Esophagus (tissue), 2 donors: ENCODE measurements at regions not wholly inside any gene's neighbourhood (a gene's known extent, or its start where the extent isn't known, plus 50 kb on each side); places are given as distances from the start of the nearest gene placed in this dataset.
"Not testable (repeated sequence)": the region's sequence is repeated elsewhere in the genome, so short reads cannot be mapped to it uniquely, and the experiment has no call there.

Source experiments
- H3K27ac ChIP-seq, 2 donors: one replicate each; pipeline ENCODE4 v1.5.1; 2013; ENCODE audit warnings: low read depth in 2 of 2, mild to moderate bottlenecking in 2 of 2, inconsistent platforms in 1 of 2, low read length in 1 of 2, moderate library complexity in 1 of 2
- H3K27me3 ChIP-seq, 2 donors: one replicate each; pipeline ENCODE4 v1.6.1; 2013; ENCODE audit warnings: low read length in 2 of 2, control low read depth in 1 of 2, mild to moderate bottlenecking in 1 of 2; ENCODE audit not compliant: insufficient read depth in 2 of 2, control insufficient read depth in 1 of 2
- H3K36me3 ChIP-seq, 2 donors: one replicate each; pipeline ENCODE4 v1.6.1; 2013; ENCODE audit warnings: low read length in 1 of 2; ENCODE audit not compliant: control insufficient read depth in 2 of 2, insufficient read depth in 2 of 2
- H3K4me1 ChIP-seq, 2 donors: one replicate each; pipeline ENCODE4 v1.6.1; 2013; ENCODE audit warnings: low read length in 1 of 2; ENCODE audit not compliant: control insufficient read depth in 2 of 2, insufficient read depth in 2 of 2
- H3K4me3 ChIP-seq, 2 donors: one replicate each; pipeline ENCODE4 v1.5.1; 2013; ENCODE audit warnings: low read length in 2 of 2, mild to moderate bottlenecking in 2 of 2, low read depth in 1 of 2, moderate library complexity in 1 of 2
- H3K9me3 ChIP-seq, 2 donors: one replicate each; pipeline ENCODE4 v1.6.1; 2013; ENCODE audit warnings: mild to moderate bottlenecking in 2 of 2, low read depth in 1 of 2, low read length in 1 of 2, moderate library complexity in 1 of 2; ENCODE audit not compliant: control insufficient read depth in 2 of 2, insufficient read depth in 1 of 2
- WGBS, 2 donors: extraction: QIAGEN DNeasy Blood & Tissue Kit; methylation state at CpG; one replicate each; pipeline ENCODE4 v1.1.7; 2013; 5-methylcytosine and 5-hydroxymethylcytosine counted together
- donor health status: healthy with polysubstance abuse.
- donor health status: Bipolar disorder and iron deficiency.

DNA sequence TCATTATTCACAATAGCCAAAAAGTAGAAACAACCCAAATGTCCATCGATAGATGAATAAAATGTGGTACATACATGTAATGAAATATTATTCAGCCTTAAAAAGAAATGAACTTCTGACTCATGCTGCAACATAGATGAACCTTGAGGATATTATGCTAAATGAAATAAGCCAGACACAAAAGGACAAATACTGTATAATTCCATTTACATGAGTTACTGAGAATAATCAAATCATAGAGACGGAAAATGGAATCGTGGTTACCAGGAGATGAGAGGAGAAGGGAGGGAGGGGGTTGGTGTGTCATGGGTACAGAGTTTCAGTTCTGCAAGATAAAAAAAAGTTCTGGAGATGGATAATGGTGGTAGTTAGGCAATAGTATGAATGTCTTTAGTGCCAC, 184.1 kb downstream of the PSMG1 start:
- H3K27ac ChIP-seq = no peak overlapping the region
- 90 to 94% methylated on average over 3 of the region's 3 CpGs for WGBS, 2 donors

DNA sequence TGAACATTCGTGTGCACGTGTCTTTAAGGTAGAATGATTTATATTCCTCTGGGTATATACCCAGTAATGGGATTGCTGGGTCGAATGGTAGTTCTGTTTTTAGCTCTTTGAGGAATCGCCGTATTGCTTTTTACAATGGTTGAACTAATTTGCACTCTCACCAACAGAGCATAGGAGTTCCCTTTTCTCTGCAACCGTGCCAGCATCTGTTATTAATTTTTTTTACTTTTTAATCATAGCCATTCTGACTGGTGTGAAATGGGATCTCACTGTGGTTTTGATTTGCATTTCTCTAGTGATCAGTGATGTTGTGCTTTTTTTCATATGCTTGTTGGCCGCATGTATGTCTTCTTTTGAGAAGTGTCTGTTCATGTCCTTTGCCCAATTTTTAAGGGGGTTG, 185.0 kb downstream of the PSMG1 start:
- not testable (repeated sequence) for H3K27ac ChIP-seq, H3K9me3 ChIP-seq, H3K36me3 ChIP-seq, H3K27me3 ChIP-seq, H3K4me3 ChIP-seq
- H3K4me1 ChIP-seq = peaks cover 3 to 13% of the 10 kb centered on the region in 2 donors
- WGBS, 2 donors = 81 to 84% methylated on average over 7 of the region's 7 CpGs

More for the DNA sequence above, 184.1 kb downstream of the PSMG1 start:
- Histone ChIP-seq H3K4me1 (peaks cover 3 to 8% of the 10 kb centered on the region in 2 donors), H3K27me3 (no peaks in the 10 kb centered on the region), H3K4me3 (no peak overlapping the region), H3K36me3 (no peaks in the 10 kb centered on the region), H3K9me3 (no peaks in the 10 kb centered on the region)

DNA sequence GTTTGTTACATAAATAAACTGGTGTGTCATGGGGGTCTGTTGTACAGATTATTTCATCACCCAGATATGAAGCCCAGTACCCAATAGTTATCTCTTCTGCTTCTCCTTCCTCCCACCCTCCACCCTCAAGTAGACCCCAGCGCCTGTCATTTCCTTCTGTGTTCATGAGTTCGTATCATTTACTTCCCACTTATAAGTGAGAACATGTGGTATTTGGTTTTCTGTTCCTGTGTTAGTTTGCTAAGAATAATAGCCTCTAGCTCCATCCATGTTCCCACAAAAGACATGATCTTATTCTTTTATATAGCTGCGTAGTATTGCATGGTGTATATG, 185.4 kb downstream of the PSMG1 start:
- 77 to 81% methylated on average over 3 of the region's 3 CpGs for WGBS, 2 donors
- not testable (repeated sequence) for H3K9me3 ChIP-seq, H3K36me3 ChIP-seq, H3K27me3 ChIP-seq, H3K27ac ChIP-seq, H3K4me3 ChIP-seq
- H3K4me1 ChIP-seq = peaks cover 3 to 13% of the 10 kb centered on the region in 2 donors

DNA sequence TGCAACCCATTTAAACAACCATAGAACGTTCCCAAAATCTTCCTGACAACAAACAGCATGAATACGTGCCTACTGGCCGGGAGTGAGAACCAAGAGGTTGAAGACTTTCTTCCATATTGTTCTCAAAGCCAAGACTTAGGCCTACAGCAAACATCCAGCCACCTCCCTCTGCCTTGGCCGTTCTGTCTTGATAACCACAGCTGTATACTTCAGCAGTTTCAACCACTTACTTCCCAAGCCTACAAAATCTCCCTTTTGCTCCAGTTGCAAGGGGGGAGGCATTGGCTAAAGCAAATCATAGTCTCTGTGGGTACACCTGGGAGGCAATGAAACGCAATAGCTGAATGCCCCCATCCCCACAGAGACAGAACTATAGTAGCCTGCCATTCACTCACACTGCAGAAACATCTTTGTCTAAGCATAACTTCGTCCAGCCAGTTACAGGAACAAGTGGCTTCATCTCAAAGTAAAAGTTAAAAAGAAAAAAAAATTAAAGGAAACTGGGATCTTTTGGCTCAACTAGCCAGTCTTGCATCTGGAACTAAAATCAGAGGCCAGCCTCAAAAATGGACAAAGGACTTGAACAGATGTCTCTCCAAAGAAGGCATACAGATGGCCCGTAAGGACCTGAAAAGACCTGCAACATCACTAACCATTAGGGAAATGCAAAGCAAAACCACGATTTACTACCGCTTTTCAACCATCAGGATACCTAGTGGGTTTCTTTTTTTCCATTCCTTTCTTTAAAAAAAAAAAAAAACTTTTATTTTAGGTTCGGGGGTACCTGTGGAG, 186.0 kb downstream of the PSMG1 start:
- Histone ChIP-seq H3K9me3 (no peaks in the 10 kb centered on the region), H3K4me1 (peaks cover 3 to 16% of the 10 kb centered on the region in 2 donors), H3K27me3 (no peaks in the 10 kb centered on the region), H3K27ac (no peak overlapping the region), H3K4me3 (no peak overlapping the region), H3K36me3 (no peaks in the 10 kb centered on the region)
- 72 to 82% methylated on average over 10 of the region's 10 CpGs for WGBS, 2 donors

DNA sequence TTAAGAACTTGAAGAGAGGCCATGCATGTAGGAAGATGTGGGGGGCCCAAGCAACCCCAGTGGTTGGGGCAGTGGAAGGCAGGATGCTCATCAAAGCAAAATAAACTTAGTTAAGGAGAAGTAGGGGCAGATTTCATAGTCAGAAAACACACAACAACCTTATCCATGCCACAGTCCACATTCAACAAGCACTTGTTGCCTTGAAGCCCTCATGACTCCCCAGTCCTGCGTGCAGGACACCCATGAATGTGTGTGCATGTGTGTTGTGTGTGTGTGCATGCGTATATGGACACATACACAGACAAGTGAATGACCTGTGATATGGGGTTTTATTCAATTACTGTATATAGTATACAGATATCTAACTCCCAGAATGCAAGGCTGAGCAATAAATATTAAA, 186.9 kb downstream of the PSMG1 start:
- Histone ChIP-seq H3K4me3 (no peak overlapping the region), H3K27me3 (no peaks in the 10 kb centered on the region), H3K4me1 (peaks cover 3 to 16% of the 10 kb centered on the region in 2 donors), H3K36me3 (no peaks in the 10 kb centered on the region), H3K27ac (no peak overlapping the region), H3K9me3 (no peaks in the 10 kb centered on the region)
- WGBS, 2 donors = 92 to 98% methylated on average over 2 of the region's 2 CpGs

DNA sequence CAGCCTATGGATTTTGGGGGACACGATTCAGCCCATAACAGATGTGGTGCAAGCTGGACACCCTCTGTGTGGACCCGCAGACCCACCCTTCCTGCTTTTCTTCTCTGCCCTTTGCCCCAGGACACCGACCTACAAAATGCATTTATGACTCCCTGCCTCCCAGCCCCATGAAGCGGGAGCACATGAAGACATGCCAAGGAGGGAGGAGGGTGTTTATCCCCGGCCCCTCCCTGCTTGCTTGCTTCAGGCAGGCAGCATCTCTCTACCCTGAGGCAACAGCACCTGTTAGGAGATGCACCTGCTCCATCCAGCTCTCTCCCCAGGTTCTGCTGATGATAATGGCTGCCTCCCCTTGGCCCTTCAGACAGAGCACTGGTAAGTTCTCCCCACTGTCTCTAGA, 187.5 kb downstream of the PSMG1 start:
- H3K4me3 ChIP-seq = no peak overlapping the region
- H3K4me1 ChIP-seq = peaks cover 3 to 15% of the 10 kb centered on the region in 2 donors
- no peak overlapping the region for H3K27ac ChIP-seq
- WGBS, 2 donors = 66 to 69% methylated on average over 5 of the region's 5 CpGs
- H3K27me3 ChIP-seq = no peaks in the 10 kb centered on the region
- no peaks in the 10 kb centered on the region for H3K9me3 ChIP-seq
- H3K36me3 ChIP-seq = no peaks in the 10 kb centered on the region

DNA sequence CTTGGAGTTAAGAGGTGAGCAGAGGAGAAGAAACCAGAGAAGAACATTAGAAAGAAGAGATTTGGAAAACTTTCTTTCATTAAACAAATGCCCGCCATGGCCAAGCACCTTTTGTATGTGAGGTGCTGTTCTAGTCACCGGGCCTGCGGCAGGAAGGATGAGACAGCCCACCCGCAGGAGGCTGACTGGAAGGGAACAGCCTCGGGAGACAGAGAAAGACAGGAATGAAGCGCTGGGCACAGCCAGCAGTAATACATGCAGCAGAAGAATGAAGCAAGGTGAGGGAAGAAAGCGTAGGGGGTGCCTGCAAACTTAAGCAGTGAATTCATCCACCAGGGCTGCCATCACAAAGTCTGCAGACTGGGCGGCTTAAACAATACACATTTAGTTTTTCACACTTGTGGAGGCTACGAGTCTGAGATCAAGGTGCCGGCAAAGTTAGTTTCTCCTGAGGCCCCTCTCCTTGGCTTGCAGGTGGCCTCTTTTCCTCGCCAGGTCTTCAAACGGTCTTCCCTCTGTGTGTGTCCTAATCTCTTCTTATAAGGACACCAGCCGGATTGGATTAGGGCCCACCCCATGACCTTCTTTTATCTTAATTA, 188.1 kb downstream of the PSMG1 start:
- Histone ChIP-seq H3K9me3 (no peaks in the 10 kb centered on the region), H3K36me3 (no peaks in the 10 kb centered on the region), H3K4me3 (no peak overlapping the region), H3K4me1 (peaks cover 3 to 19% of the 10 kb centered on the region in 2 donors), H3K27ac (no peak overlapping the region), H3K27me3 (no peaks in the 10 kb centered on the region)
- 81 to 85% methylated on average over 13 of the region's 13 CpGs for WGBS, 2 donors

DNA sequence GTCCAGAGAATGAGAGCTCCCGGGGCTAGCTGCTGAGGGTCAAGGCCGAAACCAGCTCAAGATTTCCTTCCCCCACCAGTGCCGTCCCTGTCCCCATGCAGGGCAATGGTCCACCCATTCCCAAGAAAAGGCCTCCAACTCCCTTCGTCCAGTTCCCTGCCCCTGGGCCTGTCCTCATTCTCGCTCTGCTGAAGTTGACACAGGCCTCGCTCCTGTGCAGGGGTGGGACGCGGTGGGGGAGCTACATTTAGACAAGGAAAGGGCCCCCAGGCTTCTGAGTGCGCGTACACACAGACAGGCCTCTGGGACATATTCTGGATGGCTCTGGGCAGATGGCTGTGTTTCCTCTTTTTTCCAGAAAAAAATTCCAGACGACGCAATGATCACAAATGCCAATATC, 188.3 kb downstream of the ETS2 start:
- H3K4me1 ChIP-seq = peaks cover 6 to 19% of the 10 kb centered on the region in 2 donors
- 55 to 74% methylated on average over 12 of the region's 12 CpGs for WGBS, 2 donors
- H3K27ac ChIP-seq = peak overlapping the region; percentile 70 to 73
- no peaks in the 10 kb centered on the region for H3K9me3 ChIP-seq
- H3K27me3 ChIP-seq = no peaks in the 10 kb centered on the region
- H3K36me3 ChIP-seq = no peaks in the 10 kb centered on the region
- H3K4me3 ChIP-seq = no peak overlapping the region

DNA sequence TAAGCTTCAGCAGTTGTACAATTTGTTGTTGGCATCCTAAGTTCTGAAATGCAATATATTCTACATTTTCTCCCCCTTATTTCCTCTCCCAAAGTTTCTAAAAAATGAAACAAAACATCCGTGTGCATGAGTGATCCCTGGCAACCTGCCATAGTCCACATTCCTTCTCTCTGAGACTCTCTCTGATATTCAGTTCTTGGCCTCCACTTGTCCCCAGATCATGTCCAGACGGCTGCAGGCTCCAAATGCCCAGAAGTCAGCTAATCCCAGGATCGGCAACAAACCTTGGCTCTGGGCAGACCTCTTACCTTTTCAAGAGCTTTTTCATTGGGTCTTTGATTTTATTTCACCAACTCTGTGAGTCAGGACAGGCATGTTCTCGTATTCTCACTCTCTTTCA, 187.8 kb downstream of the ETS2 start:
- WGBS, 2 donors = 21 to 34% methylated on average over 4 of the region's 4 CpGs
- Histone ChIP-seq H3K36me3 (no peaks in the 10 kb centered on the region), H3K4me1 (peaks cover 6 to 19% of the 10 kb centered on the region in 2 donors), H3K27ac (peak overlapping the region; percentile 70 to 73), H3K4me3 (no peak overlapping the region), H3K27me3 (no peaks in the 10 kb centered on the region), H3K9me3 (no peaks in the 10 kb centered on the region)

DNA sequence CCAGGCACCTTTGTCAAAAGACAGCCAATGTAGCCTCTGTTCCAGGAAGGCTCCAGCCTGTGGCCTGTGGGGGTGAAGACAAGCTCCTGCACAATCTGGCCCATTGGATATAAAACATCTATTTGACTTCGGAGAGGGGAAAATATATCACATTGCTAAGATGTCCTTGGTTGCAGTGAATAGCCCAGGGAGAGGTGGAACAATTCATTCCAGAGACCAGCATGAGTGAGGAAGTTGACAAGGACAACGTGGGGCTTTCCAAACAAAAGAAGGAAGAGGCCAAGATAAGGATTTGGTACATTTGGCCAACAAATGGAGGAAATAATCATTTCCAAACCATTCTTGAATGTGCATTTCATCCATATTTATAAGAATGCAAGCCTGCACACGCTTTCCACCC, 187.0 kb downstream of the ETS2 start:
- H3K9me3 ChIP-seq = no peaks in the 10 kb centered on the region
- peak overlapping the region; percentile 23 to 43 for H3K27ac ChIP-seq
- H3K27me3 ChIP-seq = no peaks in the 10 kb centered on the region
- no peak overlapping the region for H3K4me3 ChIP-seq
- WGBS, 2 donors = 51 to 58% methylated on average over 3 of the region's 3 CpGs
- H3K4me1 ChIP-seq = peaks cover 6 to 19% of the 10 kb centered on the region in 2 donors
- no peaks in the 10 kb centered on the region for H3K36me3 ChIP-seq
